ENCODE measurements at regions not wholly inside any gene's neighbourhood (a gene's known extent, or its start where the extent isn't known, plus 50 kb on each side); places are given as distances from the start of the nearest gene placed in this dataset.

DNA sequence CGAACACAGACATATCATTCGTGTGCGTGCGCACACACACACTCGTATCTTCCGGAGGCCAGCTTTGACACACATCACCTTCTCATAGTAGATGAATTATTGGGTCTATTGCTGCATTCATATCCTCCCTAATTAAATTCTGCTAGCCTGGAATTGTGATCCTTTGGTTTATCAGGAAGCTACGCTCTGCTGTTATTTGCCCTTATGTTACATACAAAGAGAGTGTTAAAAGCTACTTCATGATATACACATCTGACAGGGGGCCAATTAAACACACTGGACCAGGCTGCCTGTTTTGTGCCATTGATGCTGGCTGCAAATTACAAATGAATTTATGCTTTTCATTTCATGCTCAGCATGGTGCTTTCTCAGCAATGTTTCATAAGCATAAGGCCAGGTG is 252.0 kb downstream of the RHOU start:
- H3K27me3 ChIP-seq (replicated peaks; ENCODE audit: control insufficient read depth, insufficient read depth, low read length), result peaks cover 2% of the 10 kb centered on the region; the same call in 1 of the 2 replicates
- no peak for DNase-seq (ENCODE audit: extremely low read depth, insufficient read length)
- no peak overlapping the region for H3K4me3 ChIP-seq (replicated peaks; ENCODE audit: low read depth, low read length)
- TF ChIP-seq, protein P1, sequence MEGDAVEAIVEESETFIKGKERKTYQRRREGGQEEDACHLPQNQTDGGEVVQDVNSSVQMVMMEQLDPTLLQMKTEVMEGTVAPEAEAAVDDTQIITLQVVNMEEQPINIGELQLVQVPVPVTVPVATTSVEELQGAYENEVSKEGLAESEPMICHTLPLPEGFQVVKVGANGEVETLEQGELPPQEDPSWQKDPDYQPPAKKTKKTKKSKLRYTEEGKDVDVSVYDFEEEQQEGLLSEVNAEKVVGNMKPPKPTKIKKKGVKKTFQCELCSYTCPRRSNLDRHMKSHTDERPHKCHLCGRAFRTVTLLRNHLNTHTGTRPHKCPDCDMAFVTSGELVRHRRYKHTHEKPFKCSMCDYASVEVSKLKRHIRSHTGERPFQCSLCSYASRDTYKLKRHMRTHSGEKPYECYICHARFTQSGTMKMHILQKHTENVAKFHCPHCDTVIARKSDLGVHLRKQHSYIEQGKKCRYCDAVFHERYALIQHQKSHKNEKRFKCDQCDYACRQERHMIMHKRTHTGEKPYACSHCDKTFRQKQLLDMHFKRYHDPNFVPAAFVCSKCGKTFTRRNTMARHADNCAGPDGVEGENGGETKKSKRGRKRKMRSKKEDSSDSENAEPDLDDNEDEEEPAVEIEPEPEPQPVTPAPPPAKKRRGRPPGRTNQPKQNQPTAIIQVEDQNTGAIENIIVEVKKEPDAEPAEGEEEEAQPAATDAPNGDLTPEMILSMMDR (IDR thresholded peaks at IDR 0.05; ENCODE audit: insufficient read depth, low read length, poor library complexity, severe bottlenecking), result no peak
- no peaks in the 10 kb centered on the region for H3K36me3 ChIP-seq (ENCODE audit: control insufficient read depth, insufficient read depth, low read length)

DNA sequence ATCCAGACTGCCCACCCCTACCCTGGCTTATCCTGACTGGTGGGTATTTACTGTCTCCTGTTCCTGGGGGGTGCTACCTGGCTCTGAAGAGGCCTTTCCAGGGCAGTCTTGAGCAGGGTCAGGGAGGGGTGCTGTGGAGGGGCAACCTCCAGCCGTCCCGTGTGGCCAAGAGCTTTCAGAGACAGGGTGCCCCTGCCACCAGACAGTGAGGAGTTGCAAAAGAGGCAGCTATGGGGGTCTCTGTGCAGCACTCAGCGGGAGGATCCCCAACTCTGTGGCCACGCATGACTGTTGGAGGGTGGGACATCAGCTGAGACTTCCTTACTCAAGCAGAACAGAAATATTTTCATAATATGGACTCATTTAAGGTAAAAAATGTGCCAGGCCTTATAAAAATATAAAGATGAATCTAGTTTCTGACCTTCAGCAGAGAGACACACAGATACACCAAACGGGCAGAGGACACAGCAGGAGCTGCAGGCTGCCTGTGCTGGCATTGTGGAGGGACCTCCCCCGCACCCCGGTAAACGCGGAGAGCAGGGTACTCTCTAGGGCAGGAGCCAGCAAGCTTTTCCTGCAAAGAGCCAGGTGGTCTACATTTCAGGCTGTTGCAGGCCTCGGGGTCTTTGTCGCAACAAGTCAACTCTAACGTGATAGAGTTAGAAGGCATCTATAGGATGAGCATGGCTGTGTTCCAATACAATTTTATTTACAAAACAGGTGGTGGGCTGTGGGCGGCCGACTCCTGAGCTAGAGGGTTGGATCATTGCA is 252.6 kb downstream of the RHOU start:
- no peak overlapping the region for H3K4me3 ChIP-seq (replicated peaks; ENCODE audit: low read depth, low read length)
- H3K27me3 ChIP-seq (replicated peaks; ENCODE audit: control insufficient read depth, insufficient read depth, low read length), result peaks cover 4% of the 10 kb centered on the region
- TF ChIP-seq, protein P1 (IDR thresholded peaks at IDR 0.05; ENCODE audit: insufficient read depth, low read length, poor library complexity, severe bottlenecking), result no peak
- no peaks in the 10 kb centered on the region for H3K36me3 ChIP-seq (ENCODE audit: control insufficient read depth, insufficient read depth, low read length)
- no peak for DNase-seq (ENCODE audit: extremely low read depth, insufficient read length)

DNA sequence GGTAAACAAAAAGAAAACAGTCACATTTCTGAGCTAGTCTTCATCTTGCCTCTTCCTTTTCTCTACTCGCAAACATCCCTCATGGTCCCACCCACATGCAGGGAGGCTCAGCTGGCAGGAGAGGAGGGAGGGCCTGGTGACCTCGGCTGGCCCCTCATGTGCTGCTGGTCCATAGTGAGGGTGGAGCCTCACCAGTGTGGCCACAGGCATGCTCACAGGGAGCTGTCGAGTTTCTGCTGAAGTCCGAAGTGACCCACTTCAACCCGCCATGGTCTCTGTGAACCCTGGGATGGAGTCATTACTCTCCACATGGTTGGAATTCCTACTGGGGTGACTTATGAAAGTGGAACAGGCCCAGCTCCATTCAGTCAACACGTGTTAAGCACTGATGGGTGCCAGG is 253.4 kb downstream of the RHOU start:
- Histone ChIP-seq H3K36me3 (ENCODE audit: control insufficient read depth, insufficient read depth, low read length) (no peaks in the 10 kb centered on the region), H3K4me3 (replicated peaks; ENCODE audit: low read depth, low read length) (no peak overlapping the region), H3K27me3 (replicated peaks; ENCODE audit: control insufficient read depth, insufficient read depth, low read length) (peaks cover 4% of the 10 kb centered on the region)
- DNase-seq (ENCODE audit: extremely low read depth, insufficient read length), result no peak
- TF ChIP-seq, protein P1 (IDR thresholded peaks at IDR 0.05; ENCODE audit: insufficient read depth, low read length, poor library complexity, severe bottlenecking), result no peak

DNA sequence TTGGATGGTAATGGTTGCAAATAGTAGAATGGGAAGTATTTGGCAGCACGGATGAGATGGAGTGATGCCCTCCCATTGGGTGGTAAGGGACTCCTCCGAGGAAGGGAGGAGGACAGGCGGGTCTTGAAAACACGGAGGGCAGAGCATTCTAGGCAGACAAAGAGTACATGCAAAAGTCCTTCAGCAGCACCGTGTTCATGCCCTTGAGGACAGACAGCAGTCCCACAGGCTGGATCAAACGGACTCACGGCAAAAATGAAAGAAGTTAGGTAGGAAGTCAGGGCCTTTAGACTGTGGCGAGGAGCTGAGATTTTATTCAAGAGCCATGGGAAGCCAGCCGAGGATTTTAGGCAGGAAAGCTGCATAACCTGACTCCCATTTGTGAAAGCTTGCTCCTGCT is 253.9 kb downstream of the RHOU start:
- DNase-seq (ENCODE audit: extremely low read depth, insufficient read length), result no peak
- H3K27me3 ChIP-seq (replicated peaks; ENCODE audit: control insufficient read depth, insufficient read depth, low read length), result peaks cover 4% of the 10 kb centered on the region
- no peak overlapping the region for H3K4me3 ChIP-seq (replicated peaks; ENCODE audit: low read depth, low read length)
- H3K36me3 ChIP-seq (ENCODE audit: control insufficient read depth, insufficient read depth, low read length), result no peaks in the 10 kb centered on the region
- TF ChIP-seq, protein P1 (IDR thresholded peaks at IDR 0.05; ENCODE audit: insufficient read depth, low read length, poor library complexity, severe bottlenecking), result no peak

DNA sequence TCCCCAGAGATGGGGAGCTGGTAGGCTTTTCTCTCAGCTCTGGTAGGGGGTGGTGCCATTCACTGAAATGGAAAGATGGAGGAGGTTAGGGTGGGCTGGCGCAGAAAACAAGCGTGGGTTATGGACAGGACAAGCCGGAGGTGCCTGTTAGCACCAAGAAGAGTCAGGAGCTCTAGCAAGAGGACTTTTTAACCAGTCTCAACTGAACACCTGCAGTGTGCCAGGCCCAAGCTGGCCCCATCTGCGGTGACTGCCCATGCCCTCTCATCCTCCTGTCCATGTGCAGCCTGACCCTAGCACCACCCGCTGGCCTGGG is 254.4 kb downstream of the RHOU start:
- Histone ChIP-seq H3K4me3 (replicated peaks; ENCODE audit: low read depth, low read length) (no peak overlapping the region), H3K36me3 (ENCODE audit: control insufficient read depth, insufficient read depth, low read length) (no peaks in the 10 kb centered on the region), H3K27me3 (replicated peaks; ENCODE audit: control insufficient read depth, insufficient read depth, low read length) (peaks cover 4% of the 10 kb centered on the region)
- no peak for DNase-seq (ENCODE audit: extremely low read depth, insufficient read length)
- TF ChIP-seq, protein P1 (IDR thresholded peaks at IDR 0.05; ENCODE audit: insufficient read depth, low read length, poor library complexity, severe bottlenecking), result no peak
